ENCODE measurements at regions not wholly inside any gene's neighbourhood (a gene's known extent, or its start where the extent isn't known, plus 50 kb on each side); places are given as distances from the start of the nearest gene placed in this dataset.

DNA sequence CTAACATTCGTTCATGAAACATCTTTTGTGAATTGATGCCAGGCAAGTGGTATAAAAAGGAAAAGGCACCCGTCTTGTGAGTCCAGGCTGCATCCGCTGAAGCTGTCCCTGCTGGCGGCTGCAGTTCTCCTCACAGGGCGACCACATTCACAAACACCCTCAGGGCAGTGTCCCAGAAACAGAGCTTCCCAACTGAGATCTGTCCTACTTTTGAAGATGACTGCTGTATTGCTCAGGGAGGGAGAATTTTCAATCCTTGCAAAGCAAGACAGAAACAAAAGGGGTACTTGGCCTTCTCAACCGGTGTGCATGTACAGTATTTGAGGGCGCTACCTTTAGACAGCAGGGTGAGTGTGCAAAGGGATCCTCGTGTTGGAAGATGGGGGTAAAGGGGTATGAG, 316.1 kb downstream of the GADD45G start:
- no peaks in the 10 kb centered on the region for H3K9me3 ChIP-seq (ENCODE audit: low read depth)
- H3K27me3 ChIP-seq = no peaks in the 10 kb centered on the region
- DNase-seq (ENCODE audit: low read depth in 1 of 2, low spot score in 1 of 2) = no peak
- H3K4me3 ChIP-seq = no peak overlapping the region
- no peak overlapping the region for H3K27ac ChIP-seq
- TF ChIP-seq, protein P1, sequence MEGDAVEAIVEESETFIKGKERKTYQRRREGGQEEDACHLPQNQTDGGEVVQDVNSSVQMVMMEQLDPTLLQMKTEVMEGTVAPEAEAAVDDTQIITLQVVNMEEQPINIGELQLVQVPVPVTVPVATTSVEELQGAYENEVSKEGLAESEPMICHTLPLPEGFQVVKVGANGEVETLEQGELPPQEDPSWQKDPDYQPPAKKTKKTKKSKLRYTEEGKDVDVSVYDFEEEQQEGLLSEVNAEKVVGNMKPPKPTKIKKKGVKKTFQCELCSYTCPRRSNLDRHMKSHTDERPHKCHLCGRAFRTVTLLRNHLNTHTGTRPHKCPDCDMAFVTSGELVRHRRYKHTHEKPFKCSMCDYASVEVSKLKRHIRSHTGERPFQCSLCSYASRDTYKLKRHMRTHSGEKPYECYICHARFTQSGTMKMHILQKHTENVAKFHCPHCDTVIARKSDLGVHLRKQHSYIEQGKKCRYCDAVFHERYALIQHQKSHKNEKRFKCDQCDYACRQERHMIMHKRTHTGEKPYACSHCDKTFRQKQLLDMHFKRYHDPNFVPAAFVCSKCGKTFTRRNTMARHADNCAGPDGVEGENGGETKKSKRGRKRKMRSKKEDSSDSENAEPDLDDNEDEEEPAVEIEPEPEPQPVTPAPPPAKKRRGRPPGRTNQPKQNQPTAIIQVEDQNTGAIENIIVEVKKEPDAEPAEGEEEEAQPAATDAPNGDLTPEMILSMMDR (IDR thresholded peaks at IDR 0.05; ENCODE audit: low read depth, low read length) = no peak
- peaks cover 36% of the 10 kb centered on the region for H3K4me1 ChIP-seq (ENCODE audit: low read depth)
- H3K36me3 ChIP-seq = no peaks in the 10 kb centered on the region

DNA sequence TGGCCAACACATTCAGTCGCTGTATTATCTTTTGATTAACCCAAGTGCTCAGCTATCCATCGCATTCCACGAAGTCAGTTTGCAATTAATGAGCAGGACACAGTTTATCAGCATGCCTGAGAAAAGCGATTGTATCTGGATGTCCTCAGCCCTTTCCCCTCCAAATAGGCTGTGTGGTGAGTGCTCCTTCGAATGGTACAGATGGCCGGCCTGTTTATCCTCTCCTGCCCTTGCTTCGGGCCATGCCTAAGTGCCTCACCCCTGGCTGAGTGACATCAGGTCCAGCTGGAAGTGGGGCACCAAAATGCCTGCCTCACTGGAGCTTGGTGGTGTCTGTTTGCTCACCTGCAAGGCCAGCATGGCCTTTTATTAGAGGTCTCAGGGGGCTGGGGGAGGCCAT, 317.3 kb downstream of the GADD45G start:
- peaks cover 40% of the 10 kb centered on the region for H3K4me1 ChIP-seq (ENCODE audit: low read depth)
- no peaks in the 10 kb centered on the region for H3K9me3 ChIP-seq (ENCODE audit: low read depth)
- peak in 1 of 2 donors; percentile 80 for DNase-seq (ENCODE audit: low read depth in 1 of 2, low spot score in 1 of 2)
- peak overlapping the region; percentile 70 for H3K27ac ChIP-seq
- no peaks in the 10 kb centered on the region for H3K27me3 ChIP-seq
- H3K36me3 ChIP-seq = no peaks in the 10 kb centered on the region
- no peak overlapping the region for H3K4me3 ChIP-seq
- TF ChIP-seq, protein P1 (IDR thresholded peaks at IDR 0.05; ENCODE audit: low read depth, low read length) = no peak

DNA sequence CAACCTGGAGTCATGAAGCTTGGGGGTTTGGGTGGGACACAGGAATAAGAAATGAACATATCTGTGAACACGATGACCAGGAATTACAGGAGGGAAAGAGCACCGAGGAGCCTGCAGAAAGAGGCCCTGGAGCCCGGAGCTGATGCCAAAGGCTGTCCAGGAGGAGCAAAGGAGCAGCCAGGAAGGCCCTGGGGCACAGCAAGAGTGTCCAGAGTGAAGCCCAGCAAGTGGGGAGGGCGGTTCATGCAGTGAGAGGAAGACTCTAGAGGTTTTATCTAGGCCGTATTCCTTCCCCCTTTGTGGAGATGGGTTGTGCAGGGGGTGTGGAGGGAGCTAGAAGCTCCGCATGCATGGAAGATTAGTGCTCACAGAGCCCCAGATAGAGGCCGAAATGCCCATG, 318.4 kb downstream of the GADD45G start:
- TF ChIP-seq, protein P1 (IDR thresholded peaks at IDR 0.05; ENCODE audit: low read depth, low read length) = no peak
- H3K27ac ChIP-seq = no peak overlapping the region
- H3K4me1 ChIP-seq (ENCODE audit: low read depth) = peaks cover 40% of the 10 kb centered on the region
- no peak for DNase-seq (ENCODE audit: low read depth in 1 of 2, low spot score in 1 of 2)
- H3K9me3 ChIP-seq (ENCODE audit: low read depth) = no peaks in the 10 kb centered on the region
- no peaks in the 10 kb centered on the region for H3K27me3 ChIP-seq
- H3K4me3 ChIP-seq = no peak overlapping the region
- H3K36me3 ChIP-seq = no peaks in the 10 kb centered on the region

DNA sequence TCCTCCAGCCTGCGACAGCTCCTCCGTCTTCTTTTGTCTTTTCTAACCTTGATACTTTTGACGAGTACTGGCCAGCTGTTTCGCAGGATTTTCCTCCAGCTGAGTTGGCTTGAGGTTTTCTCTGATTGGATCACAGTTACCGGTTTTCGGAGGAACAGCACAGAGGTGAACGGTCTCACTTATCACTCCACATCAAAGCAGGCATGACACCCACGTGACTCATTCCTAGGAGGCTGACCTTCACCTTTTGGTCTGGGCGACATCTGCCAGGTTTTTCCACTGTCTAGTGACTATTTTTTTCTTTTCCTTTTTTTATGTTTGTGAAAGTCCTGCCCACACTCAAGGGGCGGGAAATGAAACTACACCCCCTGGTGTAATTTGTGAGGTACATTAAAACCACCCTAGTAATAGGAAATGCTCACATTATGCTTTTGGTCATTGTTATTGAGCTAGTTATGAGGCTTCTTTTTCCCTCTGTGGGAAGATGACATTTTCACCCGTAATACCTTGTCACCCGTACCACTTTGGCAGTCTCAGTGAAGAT, 319.2 kb downstream of the GADD45G start:
- Histone ChIP-seq H3K4me3 (no peak overlapping the region), H3K36me3 (no peaks in the 10 kb centered on the region), H3K9me3 (ENCODE audit: low read depth) (no peaks in the 10 kb centered on the region), H3K4me1 (ENCODE audit: low read depth) (peaks cover 38% of the 10 kb centered on the region), H3K27me3 (no peaks in the 10 kb centered on the region), H3K27ac (peak overlapping the region; percentile 16)
- no peak for DNase-seq (ENCODE audit: low read depth in 1 of 2, low spot score in 1 of 2)
- TF ChIP-seq, protein P1 (IDR thresholded peaks at IDR 0.05; ENCODE audit: low read depth, low read length) = no peak

DNA sequence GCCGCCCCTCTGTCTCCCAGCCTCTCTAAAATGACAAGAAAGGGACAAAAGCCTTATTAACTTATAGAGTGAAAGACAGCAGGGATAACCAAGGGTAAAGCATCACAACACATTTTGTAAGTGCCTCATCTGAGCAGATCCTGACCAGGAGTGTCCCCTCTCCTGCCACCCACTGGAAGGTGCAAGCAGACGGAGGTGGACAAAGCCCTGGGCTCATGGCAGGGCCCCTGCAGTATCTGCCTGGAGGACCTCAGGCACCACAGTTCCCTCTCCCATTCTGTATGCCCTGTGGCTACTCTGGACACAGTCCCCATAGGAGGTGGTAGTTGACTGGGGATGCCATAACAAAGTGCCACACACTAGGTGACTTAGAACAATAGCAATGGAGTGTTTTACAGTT, 319.8 kb downstream of the GADD45G start:
- no peaks in the 10 kb centered on the region for H3K27me3 ChIP-seq
- no peaks in the 10 kb centered on the region for H3K36me3 ChIP-seq
- H3K9me3 ChIP-seq (ENCODE audit: low read depth) = no peaks in the 10 kb centered on the region
- H3K4me1 ChIP-seq (ENCODE audit: low read depth) = peaks cover 42% of the 10 kb centered on the region
- no peak overlapping the region for H3K4me3 ChIP-seq
- DNase-seq (ENCODE audit: low read depth in 1 of 2, low spot score in 1 of 2) = no peak
- TF ChIP-seq, protein P1 (IDR thresholded peaks at IDR 0.05; ENCODE audit: low read depth, low read length) = no peak
- H3K27ac ChIP-seq = no peak overlapping the region

DNA sequence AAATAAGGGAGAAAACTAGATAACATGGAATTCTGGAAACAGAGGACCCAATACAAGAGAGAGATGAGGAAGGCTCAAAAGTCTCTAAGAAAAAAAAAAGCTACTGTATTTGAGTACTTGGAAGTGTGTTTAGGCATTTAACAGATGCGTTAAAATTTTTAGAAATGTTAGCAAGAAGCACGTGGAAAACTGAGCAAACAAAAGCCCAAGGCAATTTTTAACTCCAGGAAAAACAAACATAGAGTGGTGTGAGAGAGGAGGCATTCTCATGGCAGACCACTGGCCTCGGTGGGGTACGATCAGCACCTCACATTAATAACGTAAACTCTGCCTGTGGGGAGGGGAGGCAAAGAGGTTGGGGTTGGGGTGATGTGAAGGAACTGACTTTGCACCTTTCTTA, 321.4 kb downstream of the GADD45G start:
- no peak for DNase-seq (ENCODE audit: low read depth in 1 of 2, low spot score in 1 of 2)
- no peaks in the 10 kb centered on the region for H3K36me3 ChIP-seq
- no peak overlapping the region for H3K4me3 ChIP-seq
- H3K27ac ChIP-seq = no peak overlapping the region
- TF ChIP-seq, protein P1 (IDR thresholded peaks at IDR 0.05; ENCODE audit: low read depth, low read length) = no peak
- H3K27me3 ChIP-seq = no peaks in the 10 kb centered on the region
- H3K9me3 ChIP-seq (ENCODE audit: low read depth) = no peaks in the 10 kb centered on the region
- H3K4me1 ChIP-seq (ENCODE audit: low read depth) = peaks cover 49% of the 10 kb centered on the region

All from cardiac muscle cell (in vitro differentiated cells and primary cell).